Rectal smooth muscle tissue (tissue), 1 donor: ENCODE measurements at regions not wholly inside any gene's neighbourhood (a gene's known extent, or its start where the extent isn't known, plus 50 kb on each side); places are given as distances from the start of the nearest gene placed in this dataset.

Experiments
- H3K27ac ChIP-seq: one replicate; pipeline ENCODE4 v1.7.0; 2013; ENCODE audit warnings: low read depth, low read length, inconsistent platforms
- H3K27me3 ChIP-seq: one replicate; pipeline ENCODE4 v1.7.0; 2013; ENCODE audit warnings: low read length; ENCODE audit not compliant: control insufficient read depth, insufficient read depth
- H3K36me3 ChIP-seq: one replicate; pipeline ENCODE4 v1.7.0; 2013; ENCODE audit warnings: low read length; ENCODE audit not compliant: control insufficient read depth, insufficient read depth
- H3K4me1 ChIP-seq: one replicate; pipeline ENCODE4 v1.7.0; 2013; ENCODE audit warnings: low read length; ENCODE audit not compliant: control insufficient read depth, insufficient read depth
- H3K4me3 ChIP-seq: one replicate; pipeline ENCODE4 v1.7.0; 2013; ENCODE audit warnings: low read length
- H3K9ac ChIP-seq: one replicate; pipeline ENCODE4 v1.7.0; 2013; ENCODE audit warnings: low read length

DNA sequence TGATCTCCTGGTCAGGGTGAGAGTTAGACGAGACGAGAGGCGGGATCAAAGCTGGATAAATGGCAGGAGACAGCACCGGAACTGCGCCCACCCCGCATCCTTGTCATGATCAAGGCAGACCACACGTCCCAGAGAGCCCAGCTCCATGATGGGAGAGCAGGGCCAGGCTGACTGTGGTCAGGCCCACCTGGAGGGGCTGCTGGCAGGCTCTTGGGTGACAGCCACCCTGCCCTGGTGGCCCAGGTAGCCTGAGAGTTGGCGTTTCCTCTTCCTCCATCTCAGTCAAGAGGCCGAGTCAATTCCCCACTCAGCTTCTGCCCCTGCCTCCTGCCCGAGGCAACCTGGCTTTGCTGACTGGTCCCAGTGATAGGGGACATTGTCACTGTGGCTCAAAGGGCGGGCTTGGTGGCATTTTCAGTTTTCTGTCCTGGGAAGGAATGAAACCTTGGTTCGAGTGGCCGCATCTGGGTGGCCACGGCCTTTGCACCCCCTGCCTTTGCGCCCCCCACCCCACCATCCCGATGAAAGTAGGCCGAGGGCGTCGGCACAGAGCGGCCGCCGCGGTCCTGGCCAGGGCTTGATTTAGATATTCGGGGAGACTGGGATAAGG, 60.8 kb upstream of the PPARA start:
- peaks cover 76% of the 10 kb centered on the region for H3K4me1 ChIP-seq
- peak overlapping the region; percentile 74 for H3K27ac ChIP-seq
- H3K9ac ChIP-seq: peak overlapping the region; percentile 38
- H3K36me3 ChIP-seq: peaks cover 16% of the 10 kb centered on the region
- no peaks in the 10 kb centered on the region for H3K27me3 ChIP-seq
- peak overlapping the region; percentile 0 for H3K4me3 ChIP-seq

DNA sequence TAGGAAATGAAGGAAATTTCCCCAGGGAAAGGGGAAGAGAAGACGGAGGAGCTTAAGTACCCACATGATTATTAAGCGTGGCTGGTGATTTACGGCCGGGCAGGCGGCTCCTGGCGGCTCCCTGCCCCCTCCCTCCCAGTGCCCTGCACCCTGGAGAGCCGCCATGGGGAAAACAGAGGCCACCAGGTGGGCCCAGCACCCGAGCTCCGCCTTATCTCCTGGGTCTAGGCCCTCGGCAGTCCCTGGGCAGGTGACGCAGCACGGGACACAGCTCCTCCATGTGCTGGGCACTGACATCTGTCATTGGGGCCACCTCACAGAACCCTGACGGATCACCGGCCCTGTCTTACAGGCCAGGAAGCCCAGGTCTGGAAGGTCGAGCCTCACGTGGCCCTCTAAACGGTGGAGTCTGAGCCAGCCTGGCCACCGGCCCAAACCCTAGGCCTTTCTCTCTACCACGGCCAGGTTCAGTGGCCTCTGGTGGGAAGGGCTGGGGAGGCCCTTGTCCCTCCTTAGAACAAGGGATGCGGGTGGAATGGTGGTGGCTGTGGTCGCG, 60.2 kb upstream of the PPARA start:
- Histone ChIP-seq H3K36me3 (peaks cover 14% of the 10 kb centered on the region), H3K4me1 (peaks cover 79% of the 10 kb centered on the region), H3K4me3 (no peak overlapping the region), H3K27ac (peak overlapping the region; percentile 74), H3K9ac (no peak overlapping the region), H3K27me3 (no peaks in the 10 kb centered on the region)

DNA sequence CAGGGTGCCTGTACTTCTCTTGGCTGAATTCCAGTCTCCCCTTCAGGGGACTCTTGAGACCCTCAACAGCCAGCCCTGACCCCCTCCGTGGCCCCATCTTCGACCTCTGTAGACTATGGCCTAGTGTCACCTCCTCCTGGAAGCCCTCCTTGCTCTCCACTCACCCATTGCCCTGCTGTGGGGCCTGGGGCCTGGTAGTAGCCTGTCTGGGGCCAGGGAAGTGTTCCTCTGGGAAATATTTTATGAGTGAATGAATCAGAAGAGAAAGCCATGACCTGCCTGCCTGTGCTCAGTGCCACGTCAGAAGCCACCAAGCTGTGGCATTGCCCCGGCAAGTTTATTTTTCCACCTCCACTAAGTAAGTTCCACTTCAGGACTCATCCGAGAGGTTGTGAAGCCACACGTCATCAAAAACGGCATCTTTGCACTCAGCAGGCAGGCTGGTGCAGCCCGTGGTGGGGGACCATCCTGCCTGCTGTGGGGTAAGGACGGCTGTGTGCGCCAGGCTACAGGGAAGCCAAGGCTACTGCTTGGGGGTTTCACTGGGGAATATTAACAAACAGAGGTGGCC, 59.6 kb upstream of the PPARA start:
- Histone ChIP-seq H3K36me3 (peaks cover 14% of the 10 kb centered on the region), H3K27me3 (no peaks in the 10 kb centered on the region), H3K27ac (peak overlapping the region; percentile 74), H3K4me1 (peaks cover 74% of the 10 kb centered on the region), H3K4me3 (no peak overlapping the region), H3K9ac (no peak overlapping the region)

GRCh38 chr22:46091277-46091977, 58.9 kb upstream of the PPARA start:
- Histone ChIP-seq H3K4me3 (no peak overlapping the region), H3K4me1 (peaks cover 67% of the 10 kb centered on the region), H3K27ac (peak overlapping the region; percentile 74), H3K27me3 (no peaks in the 10 kb centered on the region), H3K9ac (no peak overlapping the region), H3K36me3 (peaks cover 14% of the 10 kb centered on the region)

GRCh38 chr22:46092011-46092410, 58.3 kb upstream of the PPARA start:
- H3K27ac ChIP-seq: peak overlapping the region; percentile 33
- H3K4me3 ChIP-seq: no peak overlapping the region
- H3K27me3 ChIP-seq: no peaks in the 10 kb centered on the region
- H3K4me1 ChIP-seq: peaks cover 61% of the 10 kb centered on the region
- H3K36me3 ChIP-seq: peaks cover 14% of the 10 kb centered on the region
- H3K9ac ChIP-seq: no peak overlapping the region

DNA sequence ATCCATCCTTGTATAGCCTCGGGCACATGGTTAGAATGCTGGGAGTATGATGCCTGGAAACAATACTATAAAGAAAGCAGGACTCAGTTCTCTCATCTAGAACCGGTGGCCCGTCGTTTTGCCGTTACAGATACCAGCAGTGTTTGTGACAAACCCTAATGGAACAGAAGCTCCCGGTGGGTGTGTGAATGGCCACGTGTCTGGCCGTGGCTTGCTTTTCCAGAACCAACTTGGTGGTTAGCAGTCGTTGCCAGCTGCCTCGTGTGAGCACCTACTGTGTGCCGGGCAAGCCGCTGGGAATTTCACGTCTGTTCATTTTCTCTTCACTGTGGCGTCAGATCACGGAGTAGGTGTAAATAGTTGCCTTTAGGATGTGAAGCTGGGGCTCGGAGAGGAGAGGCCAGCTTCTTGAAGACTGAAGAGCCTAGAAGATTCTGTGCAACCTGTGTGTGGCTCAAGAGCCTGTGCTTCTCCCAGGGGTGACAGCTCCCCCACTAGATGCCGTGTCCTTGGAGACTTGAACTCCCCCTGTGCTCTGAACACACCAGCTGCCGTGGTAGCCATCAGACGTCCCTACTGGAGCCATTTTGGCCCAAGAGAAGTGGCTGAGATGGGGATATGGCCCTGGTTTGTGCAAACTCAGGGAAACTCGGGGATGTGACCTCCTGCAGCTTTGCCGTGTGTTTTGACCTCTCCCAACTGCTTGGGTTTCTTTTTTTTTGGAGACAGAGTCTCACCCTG, 57.5 kb upstream of the PPARA start:
- H3K27me3 ChIP-seq: no peaks in the 10 kb centered on the region
- H3K36me3 ChIP-seq: peaks cover 17% of the 10 kb centered on the region
- peaks cover 53% of the 10 kb centered on the region for H3K4me1 ChIP-seq

GRCh38 chr22:46093796-46094195, 56.5 kb upstream of the PPARA start:
- Histone ChIP-seq H3K27ac (peak overlapping the region; percentile 10), H3K27me3 (no peaks in the 10 kb centered on the region), H3K36me3 (peaks cover 26% of the 10 kb centered on the region), H3K9ac (no peak overlapping the region), H3K4me1 (peaks cover 46% of the 10 kb centered on the region), H3K4me3 (no peak overlapping the region)

More for the DNA sequence above, 57.5 kb upstream of the PPARA start:
- Histone ChIP-seq H3K4me3 (no peak overlapping the region), H3K9ac (no peak overlapping the region), H3K27ac (peak overlapping the region; percentile 21)

GRCh38 chr22:46094676-46095075, 55.6 kb upstream of the PPARA start:
- Histone ChIP-seq H3K4me3 (no peak overlapping the region), H3K4me1 (peaks cover 37% of the 10 kb centered on the region), H3K36me3 (peaks cover 29% of the 10 kb centered on the region), H3K27me3 (no peaks in the 10 kb centered on the region), H3K27ac (peak overlapping the region; percentile 48), H3K9ac (no peak overlapping the region)

DNA sequence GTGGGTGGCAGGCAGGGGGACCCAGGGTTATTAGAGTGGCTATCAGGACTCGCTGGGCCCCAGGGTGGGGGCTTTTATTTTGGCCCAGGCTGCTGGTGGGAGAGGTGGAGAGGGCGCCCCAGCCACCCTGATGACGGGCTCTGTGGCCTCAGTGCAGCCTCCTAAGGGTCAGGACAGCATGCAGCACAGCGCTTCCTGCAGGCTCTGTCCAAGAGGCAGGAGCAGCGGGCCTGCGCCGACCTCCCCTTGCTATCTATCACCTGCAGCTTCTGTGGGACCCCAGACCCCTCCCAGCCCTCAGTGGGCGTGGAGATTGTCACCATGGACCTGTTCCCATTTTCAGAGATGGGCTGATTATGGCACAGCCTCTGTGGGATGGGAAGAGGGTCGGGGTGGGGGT, 54.3 kb upstream of the PPARA start:
- Histone ChIP-seq H3K4me1 (peaks cover 26% of the 10 kb centered on the region), H3K9ac (no peak overlapping the region), H3K27ac (no peak overlapping the region)

DNA sequence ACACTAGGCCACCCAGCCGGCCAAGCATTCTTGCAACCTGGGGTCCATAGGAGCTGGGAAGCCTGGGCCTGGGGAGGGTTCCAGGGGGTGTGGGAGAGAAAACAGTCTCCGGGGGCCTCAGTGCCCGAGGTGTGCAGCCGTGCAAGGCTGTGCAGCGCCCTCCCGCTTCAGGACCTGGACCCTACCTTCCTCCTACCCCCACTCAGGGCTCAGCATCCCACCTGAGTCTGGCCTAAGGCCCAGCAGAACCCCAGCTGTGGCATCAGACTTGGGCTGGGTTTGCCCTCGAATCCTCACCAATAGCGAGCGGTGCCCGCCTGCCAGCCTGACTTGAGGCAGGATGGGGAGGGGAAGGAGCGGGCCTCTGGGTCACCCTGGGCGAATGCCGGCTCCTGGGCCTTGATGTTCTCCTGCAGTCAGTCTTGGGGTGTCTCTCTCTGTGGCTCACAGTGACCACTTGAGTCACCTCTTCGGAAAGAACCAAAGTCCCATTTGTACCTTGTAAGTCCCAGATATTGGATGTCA, 53.6 kb upstream of the PPARA start:
- no peaks in the 10 kb centered on the region for H3K27me3 ChIP-seq
- H3K27ac ChIP-seq: no peak overlapping the region
- no peak overlapping the region for H3K9ac ChIP-seq
- peaks cover 28% of the 10 kb centered on the region for H3K36me3 ChIP-seq
- H3K4me3 ChIP-seq: no peak overlapping the region
- H3K4me1 ChIP-seq: peaks cover 26% of the 10 kb centered on the region

More for the DNA sequence above, 54.3 kb upstream of the PPARA start:
- no peak overlapping the region for H3K4me3 ChIP-seq
- peaks cover 33% of the 10 kb centered on the region for H3K36me3 ChIP-seq
- H3K27me3 ChIP-seq: no peaks in the 10 kb centered on the region

GRCh38 chr22:46097268-46097900, 52.9 kb upstream of the PPARA start:
- no peak overlapping the region for H3K4me3 ChIP-seq
- no peaks in the 10 kb centered on the region for H3K27me3 ChIP-seq
- H3K4me1 ChIP-seq: peaks cover 20% of the 10 kb centered on the region
- H3K9ac ChIP-seq: no peak overlapping the region
- H3K27ac ChIP-seq: no peak overlapping the region
- H3K36me3 ChIP-seq: peaks cover 25% of the 10 kb centered on the region
